OCI-LY7 (cell line): ENCODE measurements at regions not wholly inside any gene's neighbourhood (a gene's known extent, or its start where the extent isn't known, plus 50 kb on each side); places are given as distances from the start of the nearest gene placed in this dataset.

Source experiments
- BruUV-seq: library from RNA; stranded (reverse); fragments of 400-500 nt; replicated peaks from 2 replicates; lab custom pipeline; 2021; lab: Mats Ljungman, UMichigan
- CTCF ChIA-PET: fragments of 300-600 bp; sonication (Branson Sonifier 250); formaldehyde crosslinking; loops from one replicate; lab custom pipeline; 2022; ENCODE audit warnings: antibody characterized with exemption; ENCODE audit not compliant: unreplicated experiment; lab: Charles Lee
- POLR2A ChIA-PET: fragments of 300-600 bp; sonication (Branson Sonifier 250); formaldehyde crosslinking; loops from one replicate; lab custom pipeline; 2022; ENCODE audit warnings: antibody characterized with exemption; lab: Charles Lee
- DNase-seq: peaks from one replicate; pipeline ENCODE4 v3.0.0-alpha.2; 2015; ENCODE audit warnings: low spot score
- H2AFZ ChIP-seq: fragments of 200-600 bp; sonication (generic), shearing (Covaris generic); 2 replicates; pipeline ENCODE4 v1.6.1; 2014; ENCODE audit warnings: mild to moderate bottlenecking, antibody characterized with exemption, low read length, moderate library complexity
- H3K27ac ChIP-seq: fragments of 200-600 bp; sonication (generic); 2 replicates; pipeline ENCODE4 v1.5.1; 2014; ENCODE audit warnings: mixed run types, low read depth, mild to moderate bottlenecking, moderate library complexity, low read length, inconsistent platforms; ENCODE audit not compliant: poor library complexity, severe bottlenecking
- H3K36me3 ChIP-seq: fragments of 200-600 bp; sonication (generic); 2 replicates; pipeline ENCODE4 v1.6.1; 2014; ENCODE audit warnings: mild to moderate bottlenecking, antibody characterized with exemption, low read length, moderate library complexity, mixed read lengths; ENCODE audit not compliant: insufficient read depth
- H3K4me1 ChIP-seq: fragments of 200-600 bp; sonication (generic); 2 replicates; pipeline ENCODE4 v1.5.1; 2014; ENCODE audit warnings: mild to moderate bottlenecking, low read length; ENCODE audit not compliant: insufficient read depth, poor library complexity, severe bottlenecking
- H3K4me2 ChIP-seq: fragments of 200-600 bp; sonication (generic); 2 replicates; pipeline ENCODE4 v1.6.1; 2014; ENCODE audit warnings: mild to moderate bottlenecking, low read length
- H3K4me3 ChIP-seq: fragments of 200-600 bp; sonication (generic); 2 replicates; pipeline ENCODE4 v1.5.1; 2014; ENCODE audit warnings: mild to moderate bottlenecking, low read depth, low read length; ENCODE audit not compliant: poor library complexity, severe bottlenecking
- H3K79me2 ChIP-seq: fragments of 200-600 bp; sonication (generic); 2 replicates; pipeline ENCODE4 v1.6.1; 2016; ENCODE audit warnings: low read depth, mild to moderate bottlenecking, low read length, moderate library complexity, mixed read lengths; ENCODE audit not compliant: insufficient read depth
- H3K9me2 ChIP-seq: fragments of 200-600 bp; sonication (generic); 2 replicates; pipeline ENCODE4 v1.6.1; 2016; ENCODE audit warnings: mild to moderate bottlenecking, low read length, mixed read lengths; ENCODE audit not compliant: insufficient read depth
- H3K9me3 ChIP-seq: fragments of 200-600 bp; sonication (generic); 2 replicates; pipeline ENCODE4 v1.6.1; 2014; ENCODE audit warnings: mild to moderate bottlenecking, mixed run types, low read length, mixed read lengths
- H4K20me1 ChIP-seq: fragments of 200-600 bp; sonication (generic); 2 replicates; pipeline ENCODE4 v1.6.1; 2014; ENCODE audit warnings: mild to moderate bottlenecking, antibody characterized with exemption, low read length, moderate library complexity, mixed read lengths; ENCODE audit not compliant: insufficient read depth
- CTCF ChIP-seq: fragments of 200-600 bp; sonication (generic); conservative IDR thresholded peaks from 2 replicates; pipeline ENCODE4 v1.5.1; 2014; ENCODE audit warnings: mild to moderate bottlenecking, antibody characterized with exemption, low read length, moderate library complexity, mixed read lengths
- EZH2phosphoT487 ChIP-seq: fragments of 200-600 bp; sonication (generic); IDR thresholded peaks from 2 replicates; pipeline ENCODE4 v1.6.1; 2018; ENCODE audit warnings: low read depth, borderline replicate concordance, mild to moderate bottlenecking, mixed run types, antibody characterized with exemption, low read length, moderate library complexity, mixed read lengths
- intact Hi-C: fragments of 100-400 bp; cut with micrococcal nuclease; formaldehyde crosslinking; loops from one replicate; pipeline ENCODE4 v1.10.0; 2022; ENCODE audit not compliant: unreplicated experiment

GRCh38 chr3:23665741-23666140, 140.0 kb upstream of the UBE2E1 start:
- ChIA-PET POLR2A (interaction anchor here (0.6 to 2.0 kb wide), 5 partner anchors 13 to 45 kb away, joined by 3 to 9 read pairs (median 4); no protein-coding TSS in a partner anchor), CTCF (no interaction called here)
- Histone ChIP-seq H3K9me2 (no peaks in the 10 kb centered on the region), H3K9me3 (no peaks in the 10 kb centered on the region), H3K4me2 (no peak overlapping the region), H3K36me3 (no peaks in the 10 kb centered on the region), H2AFZ (no peak overlapping the region), H3K79me2 (no peaks in the 10 kb centered on the region), H4K20me1 (no peaks in the 10 kb centered on the region), H3K4me1 (peaks cover 46% of the 10 kb centered on the region), H3K4me3 (no peak overlapping the region), H3K27ac (no peak overlapping the region)
- BruUV-seq, result no TSS peak
- DNase-seq, result no peak
- intact Hi-C loops, result no loop called here
- TF ChIP-seq CTCF, result no peak
- no peak for TF ChIP-seq EZH2phosphoT487

- peaks cover 35% of the 10 kb centered on the region for H3K4me1 ChIP-seq
- no peaks in the 10 kb centered on the region for H3K79me2 ChIP-seq
- intact Hi-C loops, result no loop called here
- H2AFZ ChIP-seq, result no peak overlapping the region
- no TSS peak for BruUV-seq
- ChIA-PET CTCF (interaction anchor here (0.7 kb wide), 1 partner anchor 20 kb away, joined by 3 read pairs; no protein-coding TSS in a partner anchor), POLR2A (interaction anchor here (0.8 to 3.7 kb wide), 7 partner anchors 10 to 182 kb away, joined by 3 to 28 read pairs (median 4); no protein-coding TSS in a partner anchor)
- no peak overlapping the region for H3K4me2 ChIP-seq
- H3K4me3 ChIP-seq, result no peak overlapping the region
- no peak for DNase-seq
- no peak for TF ChIP-seq CTCF
- no peak for TF ChIP-seq EZH2phosphoT487
- H3K27ac ChIP-seq, result no peak overlapping the region
- no peaks in the 10 kb centered on the region for H4K20me1 ChIP-seq
- H3K9me3 ChIP-seq, result no peaks in the 10 kb centered on the region
- H3K36me3 ChIP-seq, result no peaks in the 10 kb centered on the region
- H3K9me2 ChIP-seq, result no peaks in the 10 kb centered on the region
Observed at GRCh38 chr3:23666818-23667217, 138.9 kb upstream of the UBE2E1 start.
